Stimulated activated CD8-positive, alpha-beta memory T cell treated with anti-CD3 and anti-CD28 coated beads, Interleukin-12 subunit alpha, Interleukin-12 subunit beta, amount 100 ng/mL, for 4 hours (primary cell): ENCODE measurements at regions not wholly inside any gene's neighbourhood (a gene's known extent, or its start where the extent isn't known, plus 50 kb on each side); places are given as distances from the start of the nearest gene placed in this dataset.

Experiments used
- DNase-seq: peaks from one replicate; pipeline ENCODE4 v3.0.0-alpha.2; 2020; ENCODE audit warnings: low read depth

DNA sequence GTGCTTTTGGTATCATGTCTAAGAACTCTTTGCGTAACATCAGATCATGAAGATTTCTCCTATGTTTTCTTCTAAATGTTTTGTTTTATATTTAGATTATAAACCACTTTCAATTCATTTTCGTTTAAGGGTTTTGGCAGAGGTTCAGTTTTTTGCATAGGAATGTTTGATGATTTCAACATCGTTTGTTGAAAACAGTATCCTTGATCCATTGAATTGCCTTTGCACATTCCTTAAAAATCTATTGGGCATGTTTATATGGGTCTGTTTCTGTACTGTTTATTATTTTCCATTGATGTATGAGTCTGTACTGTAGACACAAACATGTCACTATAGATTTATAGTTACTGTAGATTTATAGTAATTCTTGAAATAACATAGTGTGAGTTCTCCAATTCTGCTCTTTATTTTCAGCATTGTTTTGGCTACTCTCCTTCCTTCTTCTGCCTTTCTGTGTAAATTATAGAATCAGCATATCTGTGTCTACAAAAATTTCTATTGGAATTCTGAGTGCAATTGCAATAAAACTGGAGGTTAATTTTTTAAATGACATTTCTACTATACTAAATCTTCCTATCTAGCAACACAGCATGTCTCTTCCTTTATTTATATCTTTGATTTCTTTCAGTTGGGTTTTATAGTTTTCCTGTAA, 374.0 kb downstream of the SV2B start:
- DNase-seq: no peak

DNA sequence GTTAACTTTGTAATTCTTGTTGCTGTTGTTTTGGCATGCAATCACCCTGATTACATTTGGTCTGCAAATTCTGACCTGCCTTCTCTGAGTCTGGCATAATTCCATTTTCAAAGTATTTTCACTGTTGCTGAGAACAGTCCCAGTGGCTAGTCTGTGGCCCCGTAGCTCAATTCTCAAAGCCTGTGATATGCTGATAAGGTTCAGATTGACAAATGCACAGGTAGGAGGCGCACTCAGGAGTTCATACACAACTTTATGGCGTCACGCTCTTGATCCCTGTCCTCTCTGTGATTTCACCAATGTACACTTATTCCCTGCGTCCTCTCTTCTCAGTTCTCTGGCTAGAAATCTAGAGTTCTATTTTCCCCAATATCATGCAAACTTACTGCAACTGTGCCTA, 376.6 kb upstream of the SLCO3A1 start:
- no peak for DNase-seq

DNA sequence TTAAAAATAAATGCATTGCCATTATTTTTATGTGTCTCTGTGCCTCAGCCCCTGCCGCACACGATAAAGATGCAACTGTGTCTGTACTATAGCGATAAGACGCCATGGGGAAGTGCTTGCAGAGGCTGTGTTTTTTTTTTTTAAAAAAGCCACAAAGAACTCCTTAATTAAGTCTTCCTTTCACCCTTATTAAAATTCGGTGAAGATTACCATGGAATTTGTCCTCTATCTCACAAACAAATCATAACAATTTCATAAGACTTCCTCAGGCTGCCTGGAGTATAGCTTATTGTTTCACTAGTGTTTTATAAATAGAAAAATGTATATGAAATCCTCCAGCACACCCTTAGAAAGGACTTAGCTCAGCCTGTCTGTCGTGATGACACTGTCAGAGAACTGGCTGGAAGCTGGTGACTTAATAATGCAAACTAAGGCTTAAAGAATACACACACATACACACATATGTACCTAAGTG, 374.8 kb upstream of the SLCO3A1 start:
- no peak for DNase-seq

DNA sequence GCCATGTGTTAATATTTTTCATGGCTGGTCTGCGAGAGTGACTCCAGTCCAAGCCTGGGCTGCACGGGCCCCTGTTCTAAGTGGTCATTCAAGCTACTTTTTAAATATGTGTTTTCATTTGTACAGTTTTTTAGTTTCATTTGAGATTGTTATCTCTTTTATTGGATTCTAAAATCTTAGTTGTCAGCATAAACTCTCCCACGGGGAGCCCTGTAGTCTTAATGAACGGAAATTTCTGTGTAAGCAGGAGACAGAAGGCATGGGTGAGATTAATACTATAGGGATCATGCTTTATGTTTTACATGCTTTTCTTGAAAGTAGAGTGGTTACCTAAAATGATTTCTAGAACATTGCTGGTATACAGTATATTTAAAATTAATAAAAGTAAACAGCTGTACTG, 373.1 kb upstream of the SLCO3A1 start:
- no peak for DNase-seq

DNA sequence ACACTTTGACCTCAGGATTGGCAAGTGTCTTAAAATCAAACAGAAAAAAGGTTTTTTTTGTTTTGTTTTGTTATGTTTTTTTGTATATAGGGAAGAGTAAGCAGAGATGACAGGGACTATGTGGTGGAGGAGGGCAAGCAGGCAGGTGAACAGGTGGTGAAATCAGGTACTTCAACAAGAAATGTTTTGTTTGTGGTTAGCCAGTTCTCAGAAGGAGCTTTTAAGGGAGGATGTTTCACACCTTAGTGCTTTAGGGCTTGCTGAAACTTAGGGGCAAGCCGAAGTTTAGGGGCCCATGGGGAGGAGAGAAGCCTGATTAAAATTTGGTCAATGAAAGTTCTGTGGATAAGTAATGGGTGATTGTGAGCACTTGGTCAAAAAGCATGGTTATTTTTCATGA, 370.7 kb upstream of the SLCO3A1 start:
- DNase-seq: no peak

GRCh38 chr15:91484141-91484540, 369.4 kb upstream of the SLCO3A1 start:
- DNase-seq: no peak

DNA sequence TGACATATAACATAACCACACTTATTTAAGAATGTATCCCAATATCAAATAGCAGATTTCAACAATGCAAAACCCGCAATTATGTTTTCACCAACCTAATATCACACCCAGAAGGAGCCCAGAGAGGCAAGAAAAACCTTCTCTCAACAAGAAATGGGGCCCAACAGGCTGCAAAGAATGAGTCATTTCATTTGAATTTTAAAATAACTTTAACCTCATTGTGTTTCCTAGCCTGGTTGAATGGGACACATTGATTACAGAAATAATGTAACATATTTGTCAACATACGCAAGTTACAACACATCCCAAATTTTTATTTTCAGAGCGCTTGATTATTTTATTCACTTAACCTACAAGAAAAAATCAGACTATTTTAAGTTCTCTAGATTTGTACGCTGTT, 365.1 kb upstream of the SLCO3A1 start:
- DNase-seq: no peak

- no peak for DNase-seq
Measured at GRCh38 chr15:91490211-91490610, 363.3 kb upstream of the SLCO3A1 start.

DNA sequence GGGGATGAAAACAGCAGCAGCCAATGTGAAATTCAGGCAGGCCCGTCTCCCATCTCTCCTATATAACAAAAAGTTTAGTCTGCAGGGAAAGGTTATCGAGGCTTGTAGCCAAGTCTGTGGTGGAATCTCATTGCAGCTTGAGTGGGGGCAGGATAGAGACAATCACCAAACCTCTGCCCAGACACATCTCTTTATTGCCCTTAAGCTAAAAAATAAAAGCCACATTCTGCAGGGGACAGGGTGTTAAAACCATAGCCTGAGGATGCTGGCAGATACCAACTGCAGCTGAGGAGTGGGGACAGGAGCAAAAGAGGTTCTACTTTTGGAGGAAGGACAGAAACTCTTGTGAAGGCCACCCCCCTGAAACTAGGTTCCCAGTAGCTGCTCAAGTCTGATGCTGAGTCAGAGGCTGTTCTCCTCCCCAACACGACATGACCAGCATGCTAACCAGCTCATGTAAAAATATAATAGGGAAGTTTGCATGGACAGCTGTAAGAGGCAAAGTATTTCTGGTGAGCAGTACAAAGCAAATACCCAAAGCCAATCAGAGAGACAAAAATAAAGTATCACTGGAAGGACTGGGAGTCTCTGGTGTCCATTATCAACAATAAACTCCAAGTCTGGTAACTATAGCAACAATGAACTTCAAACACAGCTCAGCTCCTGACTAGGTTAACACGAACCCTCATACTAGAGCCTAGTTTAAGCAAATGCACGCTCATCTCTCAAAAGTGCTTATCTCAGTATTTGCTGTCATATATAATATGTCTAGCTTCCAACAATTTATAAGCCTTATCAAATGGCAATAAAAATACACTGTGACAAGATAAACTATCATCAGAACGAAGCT, 362.2 kb upstream of the SLCO3A1 start:
- DNase-seq: no peak

GRCh38 chr15:91496754-91497691, 356.5 kb upstream of the SLCO3A1 start:
- DNase-seq: no peak

- no peak for DNase-seq
Measured at GRCh38 chr15:91498046-91498748, 355.3 kb upstream of the SLCO3A1 start.

DNA sequence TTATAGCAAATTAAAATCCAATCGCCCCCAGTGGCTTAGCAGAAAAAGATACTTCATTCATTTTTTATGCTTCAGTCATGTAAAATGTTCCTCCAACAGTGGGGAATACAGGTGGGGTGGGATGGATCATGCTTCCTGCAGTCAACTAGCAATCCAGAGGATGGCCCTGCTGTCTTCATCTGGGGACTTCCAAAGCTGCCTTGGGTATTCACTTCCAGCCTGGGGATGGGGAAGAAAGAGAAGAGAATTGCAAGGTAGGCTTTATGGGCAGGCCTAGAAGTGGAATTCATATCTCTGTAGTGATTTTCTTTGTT, 354.8 kb upstream of the SLCO3A1 start:
- no peak for DNase-seq

GRCh38 chr15:91499774-91500383, 353.6 kb upstream of the SLCO3A1 start:
- DNase-seq: no peak

GRCh38 chr15:91508633-91509032, 344.9 kb upstream of the SLCO3A1 start:
- DNase-seq: no peak

DNA sequence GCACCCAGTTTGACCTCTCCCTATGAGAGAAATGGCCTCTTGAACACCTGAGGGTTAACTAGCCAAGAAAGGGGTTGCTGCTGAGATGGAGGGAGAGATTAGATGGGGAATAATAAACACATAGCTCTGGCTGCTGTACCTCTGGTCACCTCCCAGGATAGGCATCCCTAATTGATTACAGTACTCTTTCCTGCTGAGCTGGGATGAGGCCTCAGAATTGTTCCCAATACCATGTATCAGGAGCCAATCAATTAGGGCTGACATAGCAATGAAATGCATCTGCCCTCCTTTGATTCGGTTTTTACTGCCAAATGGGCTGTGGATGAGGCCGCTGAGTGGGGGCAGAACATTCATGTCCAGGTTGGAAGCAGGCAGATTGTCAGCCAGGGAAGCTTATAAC, 339.4 kb upstream of the SLCO3A1 start:
- DNase-seq: no peak

GRCh38 chr15:91515188-91515754, 338.2 kb upstream of the SLCO3A1 start:
- DNase-seq: no peak

DNA sequence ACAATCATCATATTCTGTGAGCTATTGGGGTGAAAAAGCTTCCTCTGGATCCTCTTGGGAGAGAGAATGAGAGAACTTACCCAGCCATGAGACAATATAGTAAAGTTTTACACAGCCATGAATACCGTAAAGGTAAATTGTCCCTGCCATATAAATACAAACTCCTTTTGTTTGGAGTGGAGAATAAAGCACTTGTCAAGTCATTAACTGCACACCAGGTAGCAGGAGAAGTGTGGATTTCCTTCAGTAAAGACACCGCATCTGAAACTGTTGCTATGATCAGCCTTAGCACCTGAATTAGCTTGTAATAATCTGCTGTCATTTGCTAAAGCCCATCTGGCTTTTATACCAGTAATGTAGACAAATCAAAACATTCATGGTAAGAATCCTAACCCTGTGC, 336.6 kb upstream of the SLCO3A1 start:
- no peak for DNase-seq

DNA sequence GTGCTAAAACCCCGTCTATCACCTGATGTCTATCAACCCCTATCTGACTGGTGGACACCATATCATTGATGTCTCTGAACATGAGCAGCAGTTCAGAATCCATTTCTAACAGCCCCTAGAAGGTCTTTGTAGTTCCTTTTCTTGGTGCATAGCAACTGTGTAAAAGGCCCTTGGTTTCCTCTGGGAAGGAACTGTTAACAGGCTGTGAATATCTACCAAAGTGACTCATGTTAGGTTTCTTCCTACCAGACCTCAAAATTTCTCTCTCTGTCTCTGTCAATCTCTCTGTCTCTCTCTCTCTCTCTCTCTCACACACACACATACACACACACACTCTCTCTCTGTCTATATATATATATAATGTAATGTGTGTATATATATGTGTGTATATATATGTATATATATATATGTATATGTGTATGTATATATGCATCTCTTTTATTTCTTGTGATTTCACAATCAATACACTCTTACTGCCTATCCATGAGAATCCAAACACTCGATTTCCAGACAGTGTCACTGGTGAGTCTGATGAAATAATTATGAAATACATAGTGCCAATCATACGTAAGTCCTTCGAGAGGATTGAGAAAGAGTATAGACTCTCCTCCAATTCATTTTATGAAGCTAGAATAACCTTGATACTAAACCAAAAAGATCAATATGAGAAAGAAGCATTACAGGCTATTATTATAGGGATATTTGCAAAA, 335.9 kb upstream of the SLCO3A1 start:
- no peak for DNase-seq

DNA sequence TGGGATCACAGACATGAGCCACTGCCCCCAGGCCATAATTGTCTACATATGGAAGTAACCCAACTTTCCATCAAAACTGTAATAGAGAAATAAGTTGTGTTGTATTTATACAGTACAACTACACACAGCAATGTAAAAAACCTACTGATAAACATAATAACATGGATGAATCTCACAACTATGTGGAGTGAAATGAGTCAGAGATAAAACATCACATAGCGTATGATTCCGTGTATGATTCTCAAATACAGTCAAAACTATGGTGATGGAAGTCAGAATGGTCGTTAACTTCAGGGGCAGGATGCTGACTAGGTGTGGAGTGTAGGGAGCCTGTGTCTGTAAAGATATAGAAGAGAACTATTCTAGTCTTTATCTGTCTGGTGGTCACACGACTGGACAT, 332.7 kb upstream of the SLCO3A1 start:
- no peak for DNase-seq

GRCh38 chr15:91521548-91521947, 332.0 kb upstream of the SLCO3A1 start:
- no peak for DNase-seq

GRCh38 chr15:91521996-91522395, 331.5 kb upstream of the SLCO3A1 start:
- DNase-seq: no peak
